Skin of body (tissue), 1 donor: ENCODE measurements at regions not wholly inside any gene's neighbourhood (a gene's known extent, or its start where the extent isn't known, plus 50 kb on each side); places are given as distances from the start of the nearest gene placed in this dataset.

Experiments
- DNase-seq: peaks from one replicate; lab custom pipeline; 2025; lab: John Stamatoyannopoulos, UW

DNA sequence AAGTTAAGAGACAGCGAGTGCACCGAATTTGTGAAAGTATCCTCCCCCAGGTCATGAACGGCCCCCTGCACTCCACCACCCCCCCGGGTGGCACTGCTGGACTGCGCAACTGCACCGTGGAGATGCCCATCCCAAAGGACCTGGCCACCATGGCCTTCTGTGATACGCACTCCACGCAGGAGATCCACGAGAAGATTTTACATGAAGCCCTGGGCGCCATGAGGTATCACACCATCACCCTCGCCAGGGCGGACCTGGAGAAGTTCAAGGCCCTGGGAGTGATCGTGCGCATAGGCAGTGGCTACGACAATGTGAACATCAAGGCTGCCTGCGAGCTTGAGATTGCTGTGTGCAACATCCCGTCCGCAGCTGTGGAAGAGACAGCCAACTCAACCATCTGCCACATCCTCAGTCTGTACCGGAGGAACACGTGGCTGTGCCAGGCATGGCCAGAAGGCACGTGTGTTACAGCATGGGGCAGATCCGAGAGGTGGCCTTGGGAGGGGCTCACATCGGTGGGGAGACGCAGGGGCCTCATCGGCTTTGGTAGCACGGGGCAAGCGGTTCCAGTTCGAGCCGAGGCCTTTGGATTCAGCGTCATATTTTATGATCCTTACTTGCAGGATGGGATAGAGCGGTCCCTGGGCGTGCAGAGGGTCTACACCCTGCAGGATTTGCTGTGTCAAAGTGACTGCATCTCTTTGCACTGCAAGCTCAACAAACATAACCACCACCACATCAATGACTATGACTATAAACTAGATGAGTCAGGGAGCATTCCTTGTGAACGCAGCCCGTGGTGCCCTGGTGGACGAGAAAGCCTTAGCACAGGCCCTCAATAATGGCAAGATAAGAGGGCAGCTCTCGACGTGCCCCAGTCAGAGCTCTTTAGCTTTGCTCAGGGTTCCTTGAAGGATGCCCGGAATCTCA is 290.8 kb upstream of the MC4R start:
- DNase-seq = no peak

DNA sequence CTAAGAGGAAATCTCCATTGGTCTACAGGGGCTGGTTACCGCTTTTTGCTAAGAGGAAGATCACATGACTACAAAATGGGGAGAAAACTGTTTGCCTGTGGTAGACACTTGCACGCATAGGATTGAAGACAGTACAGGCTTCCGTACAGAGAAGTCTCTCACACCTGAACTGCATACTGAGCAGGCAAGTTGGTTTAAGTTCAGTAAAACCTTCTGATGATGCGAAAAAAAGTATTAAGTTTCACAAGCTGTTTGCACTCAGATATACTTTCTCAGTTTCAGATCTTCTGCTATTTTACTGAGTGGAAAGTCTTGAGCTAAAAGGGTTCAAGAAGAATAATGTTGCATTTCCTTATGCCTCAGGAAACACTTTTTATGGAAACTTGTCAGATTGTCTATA is 292.2 kb upstream of the MC4R start:
- no peak for DNase-seq

DNA sequence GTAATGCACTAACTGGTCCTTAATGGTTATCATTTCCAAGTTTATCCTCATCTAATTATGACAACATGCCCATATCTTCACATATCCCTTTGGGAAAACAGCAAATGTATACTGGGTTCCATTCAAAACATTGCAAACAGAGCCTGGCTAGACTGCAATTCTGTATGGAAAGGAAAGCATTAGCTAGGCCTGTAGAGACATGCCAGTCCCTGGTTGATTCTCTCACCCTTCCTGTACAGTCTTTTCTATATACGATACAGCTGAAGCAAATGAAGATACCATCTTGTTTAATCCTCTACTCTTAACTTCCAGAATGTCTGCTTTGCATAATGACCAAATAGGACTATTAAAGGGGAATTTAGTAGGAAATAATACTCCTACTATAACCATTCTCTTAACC is 294.4 kb upstream of the MC4R start:
- no peak for DNase-seq

DNA sequence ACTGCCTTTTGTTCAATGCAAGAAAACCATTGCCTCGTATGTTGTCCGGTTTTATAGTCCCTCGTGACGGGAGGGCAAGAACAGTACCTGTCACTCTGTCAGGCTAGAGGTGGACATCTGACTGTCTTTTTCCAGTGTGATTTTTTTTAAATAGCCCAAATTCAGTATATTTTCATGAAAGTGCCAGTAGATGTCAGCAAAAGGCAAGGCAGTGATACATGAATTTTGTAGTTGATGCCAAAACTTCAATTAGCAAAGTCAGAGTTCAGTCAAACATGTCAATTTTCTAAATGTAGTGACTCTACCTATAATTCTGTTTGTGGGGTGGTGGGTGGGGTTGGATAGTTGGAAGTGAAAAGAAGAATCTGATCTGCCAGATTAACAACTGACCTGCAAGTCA is 296.0 kb upstream of the MC4R start:
- DNase-seq = no peak

DNA sequence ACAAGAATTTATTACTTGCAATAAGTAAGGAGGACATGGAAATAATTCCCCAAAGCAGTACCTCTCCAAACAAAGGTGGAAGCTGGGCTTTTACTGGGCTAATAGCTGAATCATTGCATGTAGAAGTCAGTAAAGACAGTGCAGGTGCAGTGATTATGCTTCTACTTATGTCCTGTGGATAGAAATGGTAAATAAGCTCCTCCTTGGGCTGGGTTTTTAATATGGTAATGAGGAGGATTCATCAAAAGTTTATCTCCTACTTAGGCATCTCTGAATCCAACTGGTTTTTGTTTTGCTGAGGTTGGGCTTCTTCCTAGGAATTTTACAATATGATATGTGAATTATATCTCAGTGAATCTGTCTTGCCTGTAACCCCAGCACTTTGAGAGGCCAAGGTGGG is 297.4 kb upstream of the MC4R start:
- no peak for DNase-seq

DNA sequence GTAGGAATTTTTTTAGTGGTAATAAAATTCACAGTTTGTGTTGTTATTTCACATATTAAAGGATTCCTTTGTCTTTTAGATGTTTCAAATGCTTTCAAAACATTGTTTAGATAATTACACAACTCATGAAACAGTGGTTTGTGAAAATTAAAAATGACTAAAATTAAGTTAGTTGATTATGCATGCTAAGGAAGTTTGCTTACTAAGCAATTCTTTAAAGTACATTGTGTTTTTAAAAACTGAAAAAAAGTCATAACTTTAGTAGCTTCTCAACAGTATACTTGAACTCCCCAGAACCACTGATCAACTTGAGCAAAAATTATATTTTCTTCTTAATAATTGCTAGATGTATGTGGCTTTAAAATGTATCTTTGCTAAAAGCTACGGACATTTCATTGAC is 298.4 kb upstream of the MC4R start:
- DNase-seq = no peak

DNA sequence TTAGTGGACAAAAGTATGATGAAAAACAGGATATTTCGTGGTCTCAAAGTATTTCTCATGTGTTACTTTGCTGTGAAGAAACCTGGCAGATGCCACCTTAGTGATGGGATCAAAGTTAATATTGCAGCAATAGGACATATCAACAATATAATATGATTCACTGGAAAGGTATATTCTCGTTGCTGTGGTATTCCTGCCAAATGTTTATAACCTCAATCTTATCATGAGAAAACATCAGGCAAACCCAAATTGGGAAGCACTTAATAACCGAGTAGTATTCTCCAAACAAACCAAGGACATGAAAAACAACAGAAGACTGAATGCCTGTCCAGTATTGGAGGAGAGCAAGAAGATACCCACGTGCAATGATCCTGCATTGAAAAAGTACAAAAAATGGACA is 302.6 kb upstream of the MC4R start:
- no peak for DNase-seq

DNA sequence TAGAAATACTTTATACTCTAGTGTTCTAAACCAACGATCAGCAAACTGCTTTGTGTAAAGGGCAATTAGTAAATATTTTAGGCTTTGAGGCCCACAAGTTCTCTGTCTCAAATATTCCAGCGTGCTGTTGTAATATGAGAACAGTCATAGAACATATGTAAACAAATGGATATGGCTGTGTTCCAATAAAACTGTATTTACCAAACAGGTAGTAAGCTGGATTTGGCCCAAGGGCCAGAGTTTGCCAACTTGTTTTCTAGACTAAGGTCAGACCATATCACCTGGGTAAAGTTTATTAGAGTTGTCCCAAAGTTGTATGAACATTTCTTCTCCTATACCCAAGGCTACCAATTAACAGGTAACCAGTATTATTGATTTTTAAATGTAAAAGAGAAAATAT is 303.2 kb upstream of the MC4R start:
- no peak for DNase-seq

DNA sequence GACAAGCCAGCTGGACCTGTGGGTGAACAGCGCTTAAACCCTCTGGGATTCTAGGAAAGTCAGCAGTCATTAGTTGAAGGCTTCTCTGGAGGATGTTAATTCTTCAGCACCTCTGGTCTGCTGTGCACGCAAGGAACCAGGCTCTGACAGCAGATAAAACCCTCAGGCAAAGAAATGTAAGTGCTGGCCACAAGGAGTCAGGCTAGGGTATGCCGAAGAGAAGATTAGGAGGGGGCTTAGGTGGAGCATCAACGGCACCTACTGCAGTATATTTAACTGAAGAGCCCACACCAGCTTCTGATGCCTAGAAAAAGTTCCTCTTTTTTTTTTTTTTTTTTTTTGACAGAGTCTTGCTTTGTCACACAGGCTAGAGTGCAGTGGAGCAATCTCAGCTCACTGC is 304.2 kb upstream of the MC4R start:
- no peak for DNase-seq

DNA sequence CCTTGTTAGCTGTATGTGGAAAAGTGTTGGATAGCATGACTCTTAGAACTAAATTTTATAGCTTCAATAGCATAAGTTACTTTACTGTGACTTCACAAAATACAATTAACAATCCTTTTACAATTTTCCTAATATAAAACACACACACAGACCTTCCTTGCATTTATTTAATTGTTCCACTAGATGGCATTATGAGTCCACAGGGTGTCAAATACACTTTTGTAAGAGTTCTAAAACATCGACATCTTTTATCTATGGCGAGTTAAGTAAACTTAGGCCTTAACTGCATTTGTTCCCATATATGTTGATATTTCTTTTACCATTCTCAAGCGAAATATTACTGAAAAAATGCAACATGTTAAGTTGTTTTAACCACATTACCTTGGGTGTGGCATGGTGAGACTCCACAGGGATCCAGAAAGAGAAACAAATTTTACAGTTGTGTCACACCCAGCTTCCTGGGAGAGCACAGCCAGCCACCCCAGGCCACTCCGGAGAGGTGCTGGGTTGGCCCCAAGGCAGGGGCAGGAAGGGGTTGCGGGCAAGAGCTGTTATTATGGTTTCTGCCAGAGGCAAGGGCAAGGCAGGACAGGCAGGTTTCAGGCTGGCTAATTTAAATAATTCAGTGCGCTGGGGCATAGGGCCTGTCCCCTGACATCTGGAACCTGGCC is 312.4 kb upstream of the MC4R start:
- no peak for DNase-seq

DNA sequence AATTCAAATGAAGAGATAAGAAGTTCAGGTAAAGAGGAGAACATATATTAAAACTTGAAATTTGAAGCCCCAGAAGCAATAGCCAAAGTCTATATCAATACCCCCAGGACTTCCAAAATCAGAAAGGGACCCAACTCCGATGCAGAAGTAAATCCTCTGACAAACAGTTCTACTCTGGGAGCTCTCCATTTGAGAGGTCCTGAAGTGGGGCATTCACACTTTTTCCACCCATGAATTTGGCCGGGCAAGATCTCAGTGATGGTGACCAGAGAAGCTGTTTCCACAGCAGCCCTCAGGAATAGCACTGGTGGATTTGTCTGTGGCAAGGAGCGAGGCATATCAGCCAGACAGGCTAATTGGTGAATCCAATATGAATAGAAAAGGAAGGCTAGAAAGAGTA is 313.6 kb upstream of the MC4R start:
- no peak for DNase-seq

DNA sequence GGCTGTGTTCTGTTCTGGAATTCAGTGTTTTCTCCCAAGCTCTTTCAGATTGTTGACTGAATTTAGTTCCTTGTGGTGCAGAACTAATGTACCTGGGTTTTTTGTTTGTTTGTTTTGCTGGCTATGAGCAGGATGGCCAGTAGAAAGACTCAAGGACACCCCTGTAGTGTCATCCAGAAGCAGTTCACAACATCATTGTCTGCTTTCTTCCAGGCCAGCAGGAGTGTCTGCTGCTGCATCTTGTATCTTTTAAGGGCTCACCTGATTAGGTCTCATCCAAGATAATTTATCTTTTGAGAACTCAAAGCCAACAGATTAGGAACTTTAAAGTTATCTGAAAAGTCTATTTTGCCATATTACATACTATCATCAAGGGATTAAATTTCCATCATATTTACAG is 318.5 kb upstream of the MC4R start:
- no peak for DNase-seq

DNA sequence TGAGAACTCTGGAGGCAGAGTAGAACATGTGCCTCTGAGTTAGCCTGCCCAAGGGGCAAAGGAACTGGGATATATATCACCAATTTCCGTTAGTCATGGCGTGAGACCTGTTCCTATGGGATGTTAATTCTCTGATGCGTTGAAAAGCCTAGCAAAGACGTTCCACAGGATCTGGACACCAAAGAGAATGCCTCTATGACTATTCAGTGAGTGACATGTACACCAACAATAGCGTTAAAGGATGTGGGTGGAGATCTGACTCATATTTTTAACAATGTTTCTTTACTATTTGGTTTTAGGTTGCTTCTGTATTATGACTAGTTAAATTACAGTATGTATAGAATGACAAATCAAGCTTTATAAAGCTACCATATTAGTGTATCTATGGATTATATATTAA is 320.9 kb upstream of the MC4R start:
- no peak for DNase-seq

DNA sequence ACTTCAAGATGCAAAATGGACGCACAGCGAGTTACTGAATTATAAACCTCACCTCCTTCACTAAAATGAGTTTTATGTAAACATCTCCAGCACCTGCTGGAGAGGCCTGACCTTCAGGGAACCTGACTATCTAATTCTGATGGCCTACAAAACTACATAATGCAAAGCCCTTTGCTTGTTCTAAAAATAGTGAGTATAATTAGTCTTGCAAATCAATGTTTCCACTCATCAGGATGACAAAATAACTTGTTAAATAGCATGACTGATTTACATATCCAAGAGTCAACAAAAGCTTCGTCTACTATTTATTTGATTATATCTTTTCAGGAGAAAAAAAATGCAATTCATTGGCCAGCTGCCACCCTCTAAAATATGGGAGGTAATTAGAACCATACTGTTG is 326.3 kb upstream of the MC4R start:
- DNase-seq = peak; percentile 7

DNA sequence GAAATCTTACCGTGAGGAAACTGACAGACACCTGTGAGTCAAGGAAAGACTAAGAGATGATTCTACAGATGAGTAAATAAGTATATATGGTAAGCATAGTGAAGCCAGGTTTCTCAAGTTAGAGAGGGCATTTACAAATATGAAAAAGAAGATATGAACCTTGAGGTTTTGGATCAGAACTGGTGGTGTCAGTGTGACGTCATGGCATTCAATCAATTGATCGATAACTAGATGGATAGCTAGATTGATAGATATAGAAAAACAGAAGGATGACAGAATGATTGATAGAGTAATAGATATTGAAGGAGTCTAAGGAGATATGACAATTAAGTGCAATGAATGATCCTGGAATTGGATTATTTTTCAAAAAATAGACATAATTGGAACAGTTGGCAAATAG is 350.2 kb upstream of the MC4R start:
- DNase-seq = no peak

DNA sequence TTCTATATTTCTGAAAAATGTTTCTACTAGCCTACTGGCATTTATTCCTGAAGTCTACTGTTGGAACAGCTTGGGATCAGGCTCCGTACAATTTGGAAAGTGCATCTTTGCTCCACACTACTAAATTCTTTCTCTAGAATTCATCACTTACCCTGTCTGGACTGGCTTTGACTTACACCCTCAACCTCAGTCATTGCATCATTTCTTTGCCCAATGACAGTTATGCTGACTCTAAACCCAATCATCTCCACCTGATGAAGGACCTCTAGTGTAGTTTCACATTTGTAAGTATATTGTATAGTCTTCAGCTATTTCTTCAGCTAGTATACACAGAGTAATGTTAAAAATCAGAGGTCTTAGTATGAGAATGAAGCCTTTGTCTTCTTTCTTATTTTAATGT is 359.6 kb upstream of the MC4R start:
- no peak for DNase-seq

DNA sequence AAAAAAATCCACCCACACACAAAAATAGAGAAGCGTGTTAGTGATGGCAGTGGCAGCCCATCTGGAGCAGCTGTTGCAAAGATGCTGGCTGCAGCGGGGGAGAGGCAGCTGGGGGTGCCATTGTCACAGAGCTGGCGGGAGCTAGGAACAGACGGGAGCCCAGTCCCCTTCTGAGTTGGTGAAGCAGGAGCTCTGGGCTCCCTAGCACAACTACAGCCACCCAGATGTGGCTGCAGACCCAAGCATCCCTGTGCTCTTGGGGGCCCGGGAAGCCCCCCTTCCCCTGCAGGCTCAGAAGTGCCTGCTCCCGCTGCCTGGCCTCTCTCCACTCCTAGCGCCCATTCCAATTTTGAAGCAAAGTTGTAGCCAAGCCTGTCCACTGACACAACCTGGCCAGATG is 366.6 kb upstream of the MC4R start:
- DNase-seq = no peak

DNA sequence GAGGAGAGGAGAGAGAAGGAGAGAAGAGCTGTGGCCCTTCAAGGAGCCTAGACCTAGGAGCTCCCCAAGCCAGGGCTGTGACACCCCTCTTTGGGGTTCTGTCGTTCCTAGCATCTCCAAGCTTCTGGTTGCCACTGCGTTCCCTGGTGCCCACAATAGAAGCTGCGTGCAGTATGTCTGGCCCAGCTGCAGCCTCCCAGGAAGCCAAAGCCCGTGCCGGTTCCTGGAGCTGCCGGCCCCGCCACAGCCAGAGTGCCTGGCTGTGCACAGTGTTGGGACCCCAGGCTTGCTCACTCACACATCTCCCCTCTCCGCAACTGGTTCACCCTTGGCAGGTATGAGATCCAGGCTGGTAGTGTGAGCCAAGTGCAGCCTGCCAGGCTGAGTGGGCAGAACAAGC is 367.7 kb upstream of the MC4R start:
- no peak for DNase-seq

DNA sequence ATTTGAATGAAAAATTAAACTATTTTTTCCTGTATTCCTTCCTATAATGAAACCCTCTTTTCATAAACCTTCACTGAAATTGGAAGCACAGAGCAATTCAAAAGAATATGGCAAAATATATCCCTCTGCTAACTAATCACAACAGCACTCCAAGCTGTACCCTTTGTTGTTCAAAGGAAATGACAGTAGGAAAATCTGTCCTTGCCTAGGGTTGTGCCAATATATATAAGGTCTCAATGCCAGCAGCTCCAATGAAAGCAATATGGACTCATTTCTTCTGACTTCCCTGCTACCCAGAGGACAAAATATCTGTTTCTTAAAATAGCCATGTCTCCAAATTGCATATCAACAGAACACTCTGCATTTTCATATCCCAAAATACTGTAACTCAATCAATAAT is 373.9 kb upstream of the MC4R start:
- DNase-seq = no peak

DNA sequence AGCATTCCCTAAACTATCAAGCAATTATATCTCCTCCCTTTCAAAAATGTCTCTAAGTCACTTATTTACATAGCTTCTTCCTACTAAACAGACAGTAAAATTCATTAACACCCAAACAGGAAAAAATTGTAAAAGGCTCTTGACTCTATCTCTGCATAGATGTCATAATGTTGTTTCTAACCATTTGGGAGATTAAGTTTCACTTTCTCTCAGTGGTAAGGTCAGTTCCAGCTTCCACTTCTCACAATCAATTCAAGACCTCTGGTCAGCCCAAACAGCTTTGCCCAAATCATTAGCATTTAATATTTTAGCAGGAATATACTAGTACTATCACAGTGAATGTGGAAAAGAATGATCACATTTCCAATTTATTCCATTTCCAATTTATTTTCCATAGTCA is 374.3 kb upstream of the MC4R start:
- no peak for DNase-seq

DNA sequence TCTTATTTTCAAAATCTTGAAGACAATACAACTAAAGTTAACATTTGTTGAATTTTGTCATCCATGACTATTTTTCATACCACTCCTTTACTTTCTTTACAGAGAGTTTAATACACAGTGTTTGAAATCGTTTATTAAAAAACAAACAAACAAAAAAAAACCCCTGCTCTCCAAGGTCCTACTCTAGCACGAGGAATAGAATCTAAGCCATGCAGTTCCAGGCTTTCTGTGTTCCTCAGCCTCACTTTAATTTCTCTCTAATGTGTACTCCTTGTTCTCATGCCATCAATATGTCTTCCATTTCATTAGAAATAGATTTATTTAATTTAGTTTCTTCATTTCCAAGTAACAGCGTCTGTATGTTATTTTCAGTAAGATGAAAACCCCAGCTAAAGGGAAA is 381.2 kb upstream of the MC4R start:
- DNase-seq = no peak

DNA sequence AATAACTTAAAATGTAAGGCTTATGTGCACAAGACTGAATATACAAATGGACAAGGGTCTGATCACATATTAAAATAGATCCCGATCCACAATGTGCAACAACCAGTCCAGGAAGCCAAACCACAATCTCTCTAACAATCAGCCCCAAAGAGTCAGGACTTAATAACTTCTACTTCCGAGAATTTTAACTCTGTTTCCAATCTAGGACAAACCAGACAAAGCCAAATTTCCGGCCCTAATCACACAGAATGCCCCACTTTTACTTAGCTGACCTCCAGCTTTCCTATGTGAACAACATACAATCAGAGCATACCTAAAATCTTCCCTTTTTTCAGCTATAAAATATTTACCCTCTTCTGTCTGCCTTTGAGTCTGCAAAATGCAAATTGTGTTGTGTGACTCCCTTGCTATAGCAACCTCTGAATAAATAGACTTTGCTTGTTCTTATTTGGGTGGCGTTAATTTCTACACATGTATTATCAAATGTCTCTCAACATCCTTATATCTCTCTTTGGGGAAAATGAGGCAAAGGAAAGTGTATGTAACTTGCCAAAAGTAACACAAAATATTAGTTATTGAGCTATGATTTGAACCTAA is 381.9 kb upstream of the MC4R start:
- DNase-seq = peak; percentile 18

DNA sequence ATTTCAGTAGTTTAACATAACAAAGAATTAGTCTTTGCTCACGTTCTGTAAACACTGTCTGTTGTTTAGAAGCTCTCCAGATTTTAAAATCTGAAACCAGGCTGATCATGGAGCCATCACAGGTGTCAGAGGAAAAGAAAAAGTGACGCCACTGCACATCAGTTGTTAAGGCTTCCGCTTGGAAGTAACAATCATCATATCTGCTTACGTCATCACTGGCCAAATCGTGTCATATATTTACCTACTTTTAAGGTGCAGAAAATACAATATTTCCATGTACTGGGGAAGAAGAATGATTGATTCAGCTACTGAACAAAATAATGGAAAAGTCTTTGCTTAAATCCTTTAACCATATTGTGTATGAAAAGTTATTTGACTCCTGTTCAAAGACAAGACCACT is 382.6 kb upstream of the MC4R start:
- DNase-seq = no peak
